Upper lobe of right lung (tissue), 1 donor: ENCODE measurements at regions not wholly inside any gene's neighbourhood (a gene's known extent, or its start where the extent isn't known, plus 50 kb on each side); places are given as distances from the start of the nearest gene placed in this dataset.
"Not testable (repeated sequence)": the region's sequence is repeated elsewhere in the genome, so short reads cannot be mapped to it uniquely, and the experiment has no call there.

Source experiments
- ATAC-seq: fragments of 200-7000 bp; cut with Tn5 transposase; one replicate; pipeline ENCODE4 v1.9.1; 2020; ENCODE audit warnings: mild to moderate bottlenecking, moderate library complexity
- DNase-seq: peaks from one replicate; pipeline ENCODE4 v3.0.0-alpha.2; 2020
- H3K27ac ChIP-seq: fragments of 200-600 bp; one replicate; pipeline ENCODE4 v1.8.0; 2022
- H3K27me3 ChIP-seq: fragments of 200-600 bp; one replicate; pipeline ENCODE4 v1.8.0; 2022; ENCODE audit warnings: mild to moderate bottlenecking
- H3K36me3 ChIP-seq: fragments of 200-600 bp; one replicate; pipeline ENCODE4 v1.8.0; 2022
- H3K4me1 ChIP-seq: fragments of 200-600 bp; one replicate; pipeline ENCODE4 v1.8.0; 2022
- H3K4me3 ChIP-seq: fragments of 200-600 bp; one replicate; pipeline ENCODE4 v1.8.0; 2022; ENCODE audit warnings: mild to moderate bottlenecking
- H3K9me3 ChIP-seq: fragments of 200-600 bp; one replicate; pipeline ENCODE4 v1.8.0; 2022
- intact Hi-C: fragments of 100-400 bp; cut with DNase I; formaldehyde crosslinking; loops from one replicate; pipeline ENCODE4 v1.11.0; 2022
- TF ChIP-seq, protein P1 (sequence below): fragments of 200-600 bp; IDR thresholded peaks from one replicate; pipeline ENCODE4 v1.8.0; 2022; ENCODE audit warnings: antibody characterized with exemption
- donor health status: DM: no; HTN: yes; CAD: no; lungs with severe emphysema.

DNA sequence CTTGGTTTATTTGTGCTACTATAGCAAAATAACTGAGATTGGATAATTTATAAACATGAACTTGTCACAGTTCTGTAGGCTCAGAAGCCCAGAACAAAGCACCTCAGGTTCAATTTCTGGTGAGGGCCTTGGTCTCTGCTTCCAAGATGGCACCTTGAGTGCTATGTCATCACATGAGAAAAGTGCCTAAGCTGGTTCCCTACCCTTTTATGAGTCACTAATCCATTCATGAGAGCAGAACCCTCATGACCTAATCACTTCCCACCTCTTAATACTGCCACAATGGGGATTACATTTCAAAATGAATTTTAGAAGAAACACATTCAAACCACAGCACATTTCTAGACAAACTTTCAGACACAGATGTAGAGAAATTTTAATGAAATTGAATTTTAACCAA is 98.2 kb upstream of the PRSS3 start:
- no peaks in the 10 kb centered on the region for H3K36me3 ChIP-seq
- DNase-seq (no peak), ATAC-seq (no peak)
- no peak overlapping the region for H3K4me3 ChIP-seq
- TF ChIP-seq, protein P1, sequence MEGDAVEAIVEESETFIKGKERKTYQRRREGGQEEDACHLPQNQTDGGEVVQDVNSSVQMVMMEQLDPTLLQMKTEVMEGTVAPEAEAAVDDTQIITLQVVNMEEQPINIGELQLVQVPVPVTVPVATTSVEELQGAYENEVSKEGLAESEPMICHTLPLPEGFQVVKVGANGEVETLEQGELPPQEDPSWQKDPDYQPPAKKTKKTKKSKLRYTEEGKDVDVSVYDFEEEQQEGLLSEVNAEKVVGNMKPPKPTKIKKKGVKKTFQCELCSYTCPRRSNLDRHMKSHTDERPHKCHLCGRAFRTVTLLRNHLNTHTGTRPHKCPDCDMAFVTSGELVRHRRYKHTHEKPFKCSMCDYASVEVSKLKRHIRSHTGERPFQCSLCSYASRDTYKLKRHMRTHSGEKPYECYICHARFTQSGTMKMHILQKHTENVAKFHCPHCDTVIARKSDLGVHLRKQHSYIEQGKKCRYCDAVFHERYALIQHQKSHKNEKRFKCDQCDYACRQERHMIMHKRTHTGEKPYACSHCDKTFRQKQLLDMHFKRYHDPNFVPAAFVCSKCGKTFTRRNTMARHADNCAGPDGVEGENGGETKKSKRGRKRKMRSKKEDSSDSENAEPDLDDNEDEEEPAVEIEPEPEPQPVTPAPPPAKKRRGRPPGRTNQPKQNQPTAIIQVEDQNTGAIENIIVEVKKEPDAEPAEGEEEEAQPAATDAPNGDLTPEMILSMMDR: no peak
- no peaks in the 10 kb centered on the region for H3K9me3 ChIP-seq
- H3K4me1 ChIP-seq: no peaks in the 10 kb centered on the region
- no peak overlapping the region for H3K27ac ChIP-seq
- no peaks in the 10 kb centered on the region for H3K27me3 ChIP-seq
- intact Hi-C loops: no loop called here

DNA sequence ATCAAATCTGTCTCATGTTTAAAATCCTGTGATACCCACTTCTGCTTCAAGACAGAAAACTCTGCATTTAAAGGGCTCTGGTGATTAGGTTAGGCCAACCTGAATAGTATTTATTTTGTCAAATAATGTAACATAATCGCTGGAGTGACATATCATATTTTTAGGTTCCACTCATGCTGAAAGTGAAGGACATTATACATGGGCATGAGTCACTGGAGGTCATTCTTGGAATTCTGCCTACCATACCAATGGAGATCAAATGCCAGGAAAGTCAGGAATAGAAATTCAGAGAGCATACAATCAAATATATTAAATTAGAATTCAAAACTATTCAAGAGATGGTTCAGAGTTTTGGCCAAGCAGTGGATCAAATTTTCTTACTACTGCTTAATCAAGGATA is 97.1 kb upstream of the PRSS3 start:
- ATAC-seq: no peak
- Histone ChIP-seq H3K9me3 (no peaks in the 10 kb centered on the region), H3K4me1 (no peaks in the 10 kb centered on the region), H3K36me3 (no peaks in the 10 kb centered on the region), H3K4me3 (no peak overlapping the region), H3K27ac (no peak overlapping the region), H3K27me3 (no peaks in the 10 kb centered on the region)
- TF ChIP-seq, protein P1: no peak
- DNase-seq: no peak
- intact Hi-C loops: no loop called here

DNA sequence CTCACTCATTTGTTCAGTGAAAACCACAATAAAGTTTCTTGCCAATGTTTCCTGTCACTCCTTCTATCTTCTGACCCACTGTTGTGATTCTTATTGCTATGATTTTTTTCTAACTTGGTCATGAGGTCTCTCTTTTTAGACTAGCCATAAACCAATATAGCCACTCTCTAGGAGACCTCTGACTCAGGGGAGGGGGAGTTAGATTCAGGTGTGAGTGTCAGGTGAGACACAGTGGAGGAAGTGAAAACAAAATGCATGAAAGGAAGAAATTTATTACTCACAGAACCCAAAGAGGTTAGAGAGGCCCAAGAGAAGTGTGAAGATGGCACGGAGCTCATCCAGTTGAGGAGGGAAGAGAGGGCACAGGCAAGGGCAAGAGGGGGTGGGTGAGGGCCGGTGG is 94.4 kb upstream of the PRSS3 start:
- H3K27ac ChIP-seq, H3K9me3 ChIP-seq, intact Hi-C loops, H3K27me3 ChIP-seq, H3K36me3 ChIP-seq, ATAC-seq, DNase-seq, H3K4me1 ChIP-seq, H3K4me3 ChIP-seq: not testable (repeated sequence)

DNA sequence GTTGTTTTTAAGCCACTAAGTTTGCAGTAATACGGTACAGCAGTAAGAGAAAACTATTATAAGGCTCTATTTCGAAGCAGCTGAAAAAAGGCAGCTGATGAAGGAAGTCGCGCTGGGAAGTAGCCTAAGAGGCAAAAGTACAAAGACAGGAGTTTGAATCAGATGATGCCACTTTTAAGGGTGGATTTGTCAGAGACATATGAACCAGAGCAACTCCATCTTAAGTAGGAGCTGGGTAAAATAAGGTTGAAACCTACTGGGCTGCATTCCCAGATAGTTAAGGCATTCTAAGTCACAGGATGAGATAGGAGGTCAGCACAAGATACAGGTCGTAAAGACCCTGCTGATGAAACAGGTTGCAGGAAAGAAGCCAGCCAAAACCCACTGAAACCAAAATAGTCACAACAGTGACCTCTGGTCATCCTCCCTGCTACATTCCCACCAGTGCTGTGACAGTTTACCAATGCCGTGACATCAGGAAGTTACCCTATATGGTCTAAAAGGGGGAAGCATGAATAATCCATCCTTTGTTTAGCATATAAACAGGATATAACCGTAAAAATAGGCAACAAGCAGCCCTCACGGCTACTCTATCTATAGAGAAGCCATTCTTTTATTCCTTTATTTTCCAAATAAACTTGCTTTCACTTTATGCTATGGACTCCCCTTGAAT is 91.8 kb upstream of the PRSS3 start:
- TF ChIP-seq, protein P1: no peak
- H3K9me3 ChIP-seq: no peaks in the 10 kb centered on the region
- H3K27me3 ChIP-seq: no peaks in the 10 kb centered on the region
- H3K4me3 ChIP-seq: no peak overlapping the region
- H3K4me1 ChIP-seq: no peaks in the 10 kb centered on the region
- ATAC-seq: peak; percentile 40
- no peaks in the 10 kb centered on the region for H3K36me3 ChIP-seq
- no peak overlapping the region for H3K27ac ChIP-seq
- no peak for DNase-seq
- intact Hi-C loops: no loop called here

DNA sequence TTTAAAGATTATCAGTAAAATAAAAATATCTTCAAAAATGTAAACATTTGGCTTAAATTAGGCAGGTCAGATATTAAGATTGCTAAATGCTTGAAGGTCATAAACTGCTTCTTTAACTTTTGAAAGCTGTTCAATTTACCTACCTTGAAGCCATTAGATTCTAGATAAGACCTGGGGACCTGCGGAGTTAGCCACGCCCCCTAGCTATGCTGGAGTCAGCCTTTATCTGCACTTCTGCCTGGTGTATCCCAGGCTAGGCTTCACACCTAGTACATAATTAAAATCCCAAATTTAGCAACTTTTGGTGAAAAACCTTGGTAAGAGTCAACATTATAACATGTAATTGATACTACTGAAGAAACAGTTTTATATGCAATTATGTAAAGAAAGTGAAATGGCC is 89.9 kb upstream of the PRSS3 start:
- H3K4me1 ChIP-seq, H3K4me3 ChIP-seq, H3K27ac ChIP-seq, DNase-seq, H3K36me3 ChIP-seq, ATAC-seq, intact Hi-C loops, H3K27me3 ChIP-seq, H3K9me3 ChIP-seq: not testable (repeated sequence)

DNA sequence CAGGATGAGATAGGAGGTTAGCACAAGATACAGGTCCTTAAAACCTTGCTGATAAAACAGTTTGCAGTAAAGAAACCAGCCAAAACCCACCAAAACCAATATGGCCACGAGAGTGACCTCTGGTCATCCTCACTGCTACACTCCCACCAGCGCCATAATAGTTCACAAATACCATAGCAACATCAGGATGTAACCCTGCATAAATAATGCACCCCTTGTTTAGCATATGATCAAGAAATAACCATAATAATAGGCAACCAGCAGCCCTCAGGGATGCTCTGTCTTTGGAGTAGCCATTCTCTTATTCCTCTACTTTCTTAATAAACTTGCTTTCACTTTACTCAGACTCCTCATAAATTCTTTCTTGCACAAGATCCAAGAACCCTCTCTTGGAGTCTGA is 86.9 kb upstream of the PRSS3 start:
- Histone ChIP-seq H3K27ac (no peak overlapping the region), H3K4me3 (no peak overlapping the region), H3K4me1 (no peaks in the 10 kb centered on the region), H3K36me3 (no peaks in the 10 kb centered on the region), H3K9me3 (no peaks in the 10 kb centered on the region), H3K27me3 (no peaks in the 10 kb centered on the region)
- intact Hi-C loops: no loop called here
- DNase-seq: no peak
- TF ChIP-seq, protein P1: no peak
- no peak for ATAC-seq

DNA sequence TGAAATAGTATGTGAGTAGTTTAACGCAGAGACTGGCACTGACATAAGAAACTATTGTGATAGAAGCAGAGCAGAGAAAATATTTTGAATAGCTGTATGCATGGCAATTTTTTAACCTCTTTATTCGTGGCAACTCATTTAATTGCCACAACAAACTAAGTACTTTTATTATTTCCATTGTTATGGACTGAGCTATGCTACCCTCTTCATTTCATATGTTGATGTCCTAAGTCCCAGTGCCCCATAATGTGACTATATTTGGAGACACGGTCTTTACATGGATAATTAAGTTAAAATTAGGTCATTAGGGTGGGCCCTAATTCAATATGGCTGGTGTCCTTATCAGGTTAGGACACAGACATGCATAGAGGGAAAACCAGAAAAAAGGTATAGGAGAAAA is 86.1 kb upstream of the PRSS3 start:
- intact Hi-C loops: no loop called here
- no peak overlapping the region for H3K27ac ChIP-seq
- H3K36me3 ChIP-seq: no peaks in the 10 kb centered on the region
- H3K27me3 ChIP-seq: no peaks in the 10 kb centered on the region
- H3K9me3 ChIP-seq: no peaks in the 10 kb centered on the region
- DNase-seq (no peak), ATAC-seq (no peak)
- H3K4me1 ChIP-seq: no peaks in the 10 kb centered on the region
- TF ChIP-seq, protein P1: no peak
- no peak overlapping the region for H3K4me3 ChIP-seq

DNA sequence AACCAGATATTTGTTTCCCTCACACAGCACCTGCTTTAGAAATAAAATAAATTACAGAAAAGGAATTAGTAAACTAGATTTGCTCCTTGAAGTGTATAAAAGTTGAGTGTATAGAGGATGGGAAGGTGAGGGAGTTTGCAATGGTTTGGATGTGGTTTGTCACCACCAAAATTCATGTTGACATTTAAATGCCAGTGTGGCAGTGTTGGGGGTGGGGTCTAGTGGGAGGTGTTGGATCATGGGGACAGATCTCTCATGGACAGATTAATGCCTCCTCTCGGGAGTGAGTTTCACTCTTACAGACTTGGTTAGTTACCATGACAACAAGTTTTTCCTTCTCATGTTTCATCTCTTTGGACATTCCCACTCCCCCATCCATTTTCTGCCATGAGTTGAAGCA is 83.9 kb upstream of the PRSS3 start:
- ATAC-seq: not testable (repeated sequence)

More for the DNA sequence above, 83.9 kb upstream of the PRSS3 start:
- H3K4me1 ChIP-seq, H3K27ac ChIP-seq, H3K4me3 ChIP-seq, H3K27me3 ChIP-seq, intact Hi-C loops, DNase-seq, H3K36me3 ChIP-seq, H3K9me3 ChIP-seq: not testable (repeated sequence)
